Upper lobe of left lung (tissue), 4 donors: ENCODE measurements at regions not wholly inside any gene's neighbourhood (a gene's known extent, or its start where the extent isn't known, plus 50 kb on each side); places are given as distances from the start of the nearest gene placed in this dataset.

Experiments
- EP300 ChIP-seq, 4 donors: sonication (generic); formaldehyde crosslinking; IDR thresholded peaks; one replicate each; pipeline ENCODE4 v1.5.1; 2017; ENCODE audit warnings: antibody characterized with exemption in 4 of 4, control low read depth in 2 of 4
- POLR2A ChIP-seq, 4 donors: fragments of 450-650 bp; IDR thresholded peaks; one replicate each; pipeline ENCODE4 v1.5.1; 2016 to 2017; ENCODE audit warnings: antibody characterized with exemption in 4 of 4, mild to moderate bottlenecking in 2 of 4

DNA sequence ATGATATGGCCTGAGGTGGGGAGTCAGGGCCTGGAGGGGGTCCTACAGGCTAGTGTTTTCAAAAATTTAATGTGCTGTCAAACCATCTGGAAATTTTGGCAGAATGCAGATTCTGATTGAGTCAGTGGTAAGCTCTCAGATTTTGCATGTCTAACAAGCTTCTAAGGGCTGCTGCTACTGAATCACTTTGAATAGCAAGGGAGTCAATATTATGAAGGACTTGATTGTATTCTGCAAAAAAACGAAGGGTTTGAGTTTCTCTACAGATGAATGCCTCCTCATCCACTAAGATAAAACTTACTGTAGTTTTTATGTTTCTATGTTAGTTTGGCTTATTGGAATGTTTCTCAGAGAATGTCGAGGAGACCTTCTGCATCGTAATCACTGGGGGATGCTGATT lies 179.5 kb downstream of the TMEM38B start:
- TF ChIP-seq POLR2A (IDR thresholded peaks at IDR 0.05) (no peak), EP300 (IDR thresholded peaks at IDR 0.05) (no peak)
